ENCODE measurements at regions not wholly inside any gene's neighbourhood (a gene's known extent, or its start where the extent isn't known, plus 50 kb on each side); places are given as distances from the start of the nearest gene placed in this dataset.

GRCh38 chr2:226256237-226256636 is 543.4 kb downstream of the IRS1 start:
- no peak for DNase-seq

- no peak for DNase-seq
Measured at GRCh38 chr2:226251661-226252060, 548.0 kb downstream of the IRS1 start.

- DNase-seq, result no peak
Measured at GRCh38 chr2:226247289-226248275, 552.0 kb downstream of the IRS1 start.

GRCh38 chr2:226234187-226234586 is 565.4 kb downstream of the IRS1 start:
- no peak for DNase-seq

GRCh38 chr2:226233388-226233787 is 566.2 kb downstream of the IRS1 start:
- no peak for DNase-seq

GRCh38 chr2:226228080-226228479 is 571.5 kb downstream of the IRS1 start:
- no peak for DNase-seq

- DNase-seq, result no peak
Measured at GRCh38 chr2:226227341-226227740, 572.3 kb downstream of the IRS1 start.

GRCh38 chr2:226223704-226224103 is 575.9 kb downstream of the IRS1 start:
- no peak for DNase-seq

GRCh38 chr2:226220511-226220910 is 579.1 kb downstream of the IRS1 start:
- DNase-seq, result no peak

GRCh38 chr2:226217191-226217590 is 582.4 kb downstream of the IRS1 start:
- DNase-seq, result no peak

- DNase-seq, result no peak
Measured at GRCh38 chr2:226216575-226216974, 583.0 kb downstream of the IRS1 start.

- no peak for DNase-seq
Measured at GRCh38 chr2:226215902-226216503, 583.6 kb downstream of the IRS1 start.

- no peak for DNase-seq
Measured at GRCh38 chr2:226213717-226214116, 585.9 kb downstream of the IRS1 start.

- no peak for DNase-seq
Measured at GRCh38 chr2:226211439-226211838, 588.2 kb downstream of the IRS1 start.

- DNase-seq, result no peak
Measured at GRCh38 chr2:226208726-226209125, 590.9 kb downstream of the IRS1 start.

GRCh38 chr2:226207671-226208070 is 591.9 kb downstream of the IRS1 start:
- DNase-seq, result no peak

GRCh38 chr2:226199555-226199954 is 600.1 kb downstream of the IRS1 start:
- no peak for DNase-seq

- DNase-seq, result no peak
Measured at GRCh38 chr2:226198956-226199355, 600.7 kb downstream of the IRS1 start.

GRCh38 chr2:226190479-226191252 is 609.0 kb downstream of the IRS1 start:
- DNase-seq, result no peak

GRCh38 chr2:226189061-226189460 is 610.6 kb downstream of the IRS1 start:
- DNase-seq, result no peak

GRCh38 chr2:226187616-226188015 is 612.0 kb downstream of the IRS1 start:
- no peak for DNase-seq

- DNase-seq, result no peak
Measured at GRCh38 chr2:226187156-226187555, 612.5 kb downstream of the IRS1 start.

- no peak for DNase-seq
Measured at GRCh38 chr2:226185616-226186211, 613.9 kb downstream of the IRS1 start.
